Transverse colon (tissue), 4 donors: ENCODE measurements at regions not wholly inside any gene's neighbourhood (a gene's known extent, or its start where the extent isn't known, plus 50 kb on each side); places are given as distances from the start of the nearest gene placed in this dataset.

Experiments used
- CTCF ChIP-seq, 5 experiments: fragments of 200-600 bp in 3 of 5; fragments of 450-650 bp in 2 of 5; sonication (generic) in 3 of 5; IDR thresholded peaks; 1 replicate in 2 of 5; 2 replicates in 3 of 5; pipeline ENCODE4 v1.5.1; 2016 to 2017; ENCODE audit warnings: antibody characterized with exemption in 5 of 5, inconsistent platforms in 3 of 5, mild to moderate bottlenecking in 2 of 5, moderate library complexity in 1 of 5
- EP300 ChIP-seq: sonication (generic); formaldehyde crosslinking; IDR thresholded peaks from one replicate; pipeline ENCODE4 v1.6.1; 2017; ENCODE audit warnings: antibody characterized with exemption, low read depth
- POLR2A ChIP-seq: fragments of 450-650 bp; IDR thresholded peaks from one replicate; pipeline ENCODE4 v1.6.1; 2016; ENCODE audit warnings: antibody characterized with exemption, mild to moderate bottlenecking, moderate library complexity
- POLR2AphosphoS5 ChIP-seq, 3 donors: sonication (generic); formaldehyde crosslinking; IDR thresholded peaks; one replicate each; pipeline ENCODE4 v1.6.1; 2016; ENCODE audit warnings: antibody characterized with exemption in 3 of 3

- TF ChIP-seq CTCF (IDR thresholded peaks at IDR 0.05): no peak
- TF ChIP-seq EP300: no peak
- no peak for TF ChIP-seq POLR2AphosphoS5 (IDR thresholded peaks at IDR 0.05)
- TF ChIP-seq POLR2A: no peak
These were observed 974.8 kb downstream of the CNTNAP5 start for GRCh38 chr2:124999906-125000305.
